Adipocyte (in vitro differentiated cells): ENCODE measurements at regions not wholly inside any gene's neighbourhood (a gene's known extent, or its start where the extent isn't known, plus 50 kb on each side); places are given as distances from the start of the nearest gene placed in this dataset.

Experiments
- DNase-seq: peaks from one replicate; pipeline ENCODE4 v3.0.0-alpha.2; 2015; ENCODE audit warnings: low read depth
- H3K27me3 ChIP-seq: replicated peaks from 2 replicates; pipeline ENCODE4 v1.7.0; 2013; ENCODE audit warnings: mild to moderate bottlenecking, low read length, moderate library complexity; ENCODE audit not compliant: control insufficient read depth, insufficient read depth
- H3K36me3 ChIP-seq: 2 replicates; pipeline ENCODE4 v1.7.0; 2013; ENCODE audit warnings: low read length, mild to moderate bottlenecking, moderate library complexity; ENCODE audit not compliant: control insufficient read depth, insufficient read depth, severe bottlenecking
- H3K4me1 ChIP-seq: 2 replicates; pipeline ENCODE4 v1.7.0; 2013; ENCODE audit warnings: mild to moderate bottlenecking, low read length, moderate library complexity; ENCODE audit not compliant: control insufficient read depth, insufficient read depth
- H3K4me3 ChIP-seq: 2 replicates; pipeline ENCODE4 v1.7.0; 2013; ENCODE audit warnings: mild to moderate bottlenecking, low read length, moderate library complexity
- H3K9ac ChIP-seq: 2 replicates; pipeline ENCODE4 v1.7.0; 2013; ENCODE audit warnings: mild to moderate bottlenecking, low read length, moderate library complexity
- H3K9me3 ChIP-seq: 2 replicates; pipeline ENCODE4 v1.7.0; 2013; ENCODE audit warnings: mild to moderate bottlenecking, low read length, moderate library complexity; ENCODE audit not compliant: control insufficient read depth

DNA sequence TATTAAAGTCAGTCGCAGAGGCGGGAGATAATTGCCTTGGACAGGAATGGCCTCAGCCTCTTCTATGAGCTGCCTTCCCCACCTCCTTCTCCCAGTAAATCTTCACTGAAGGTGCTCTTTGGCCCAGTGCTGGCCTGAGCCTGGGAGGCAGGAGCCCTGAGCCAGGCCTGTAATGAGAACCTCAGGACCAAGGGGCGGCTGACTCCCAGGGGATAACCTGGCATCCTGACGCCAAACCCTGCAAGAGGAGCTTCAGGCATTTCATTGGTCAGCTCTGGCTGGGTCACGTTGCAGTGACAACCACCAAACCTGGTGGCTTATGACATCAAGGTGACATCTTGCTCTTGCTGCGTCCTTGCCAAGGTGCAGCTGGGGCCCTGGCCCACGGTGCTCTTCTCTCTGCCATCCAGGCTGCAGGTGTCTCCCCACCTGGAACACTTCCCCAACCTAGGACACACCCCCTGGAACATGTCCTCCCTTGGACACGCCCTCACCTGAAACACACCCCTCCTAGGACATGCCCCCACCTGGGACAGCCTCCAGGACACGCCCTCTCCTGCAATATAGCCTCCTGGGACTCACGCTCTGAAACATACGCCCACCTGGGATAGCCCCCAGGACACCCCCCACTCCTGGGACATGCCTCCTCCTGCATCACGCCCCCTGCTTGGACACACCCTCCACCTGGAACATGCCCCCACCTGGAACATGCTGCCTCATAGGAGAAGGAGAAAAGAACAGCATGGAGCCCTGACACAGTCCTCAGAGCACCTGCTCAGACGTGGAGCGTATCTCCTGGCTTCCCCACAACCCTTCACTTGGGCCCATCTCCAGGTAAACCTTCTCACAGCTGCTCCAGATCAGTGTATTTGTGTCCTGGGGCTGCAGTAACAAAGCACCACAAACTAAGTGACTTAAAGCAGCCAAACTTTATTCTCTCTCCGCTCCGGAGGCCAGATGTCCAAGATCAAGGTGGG, 333.6 kb downstream of the NPHP4 start:
- Histone ChIP-seq H3K36me3 (no peaks in the 10 kb centered on the region), H3K9me3 (no peaks in the 10 kb centered on the region), H3K27me3 (no peaks in the 10 kb centered on the region), H3K9ac (no peak overlapping the region), H3K4me3 (no peak overlapping the region), H3K4me1 (no peaks in the 10 kb centered on the region)
- DNase-seq: no peak

DNA sequence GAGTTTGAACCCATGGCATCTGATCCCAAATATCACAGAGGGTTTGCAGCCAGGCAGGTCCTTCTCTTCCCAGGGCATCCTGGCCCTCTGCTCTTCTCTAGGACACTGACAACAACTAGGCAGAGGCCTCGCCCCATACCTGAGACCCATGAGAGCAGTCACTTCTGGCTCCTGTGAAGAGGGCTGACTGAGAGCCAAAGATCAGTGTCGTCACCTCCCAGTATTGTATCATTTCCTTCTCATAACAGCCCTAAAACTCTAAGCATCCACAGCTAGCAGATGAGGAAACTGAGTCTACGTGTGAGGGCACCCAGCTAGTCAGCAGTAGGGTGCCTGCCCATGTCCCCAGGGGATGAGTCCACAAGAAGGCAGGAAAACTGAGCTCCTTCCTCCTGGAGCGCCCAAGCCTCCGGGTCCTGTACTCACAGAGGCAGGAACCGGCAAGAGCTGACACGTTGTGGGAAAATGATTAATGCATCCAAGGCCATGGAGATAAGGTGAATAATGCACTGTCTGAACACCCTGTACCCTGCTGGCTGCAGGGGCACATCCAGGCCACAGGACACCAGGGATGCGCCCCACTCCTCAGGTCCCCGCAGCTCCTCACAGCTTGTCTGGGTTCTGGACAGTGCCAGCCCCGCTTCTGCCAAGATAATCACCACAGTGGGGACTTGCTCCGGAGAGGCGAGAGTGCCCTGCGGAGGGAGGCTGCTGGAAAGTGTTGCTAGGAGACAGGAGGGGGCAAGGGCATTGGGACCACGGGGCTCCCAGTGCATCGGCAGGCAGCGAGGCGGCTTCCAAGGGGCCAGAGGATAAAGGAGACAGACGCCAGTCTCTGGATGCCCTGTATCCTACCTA, 340.0 kb downstream of the NPHP4 start:
- DNase-seq: no peak
- H3K9me3 ChIP-seq: peaks cover under 1% of the 10 kb centered on the region
- H3K9ac ChIP-seq: no peak overlapping the region
- H3K27me3 ChIP-seq: peaks cover 7% of the 10 kb centered on the region
- H3K4me1 ChIP-seq: no peaks in the 10 kb centered on the region
- no peaks in the 10 kb centered on the region for H3K36me3 ChIP-seq
- H3K4me3 ChIP-seq: no peak overlapping the region

DNA sequence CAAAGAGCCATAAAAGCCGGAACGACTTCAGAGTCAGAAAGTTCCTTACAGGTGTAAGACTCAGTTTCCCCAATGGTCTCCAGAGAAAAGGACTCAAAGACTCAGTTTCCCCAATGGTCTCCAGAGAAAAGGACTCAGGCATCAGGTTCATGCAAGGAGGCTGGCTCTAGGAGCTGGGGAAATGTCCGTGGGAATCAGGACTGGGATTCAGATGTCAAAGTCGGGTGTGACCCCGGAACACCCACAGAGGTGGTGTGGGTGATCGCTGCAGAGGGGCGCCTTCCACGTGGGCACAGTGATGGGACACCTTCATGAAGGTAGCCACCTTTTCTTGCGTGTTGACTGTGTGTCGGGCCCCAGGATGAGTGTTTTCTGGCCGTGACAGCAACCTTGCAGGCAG, 340.8 kb downstream of the NPHP4 start:
- peaks cover 6% of the 10 kb centered on the region for H3K9me3 ChIP-seq
- no peaks in the 10 kb centered on the region for H3K4me1 ChIP-seq
- no peak for DNase-seq
- H3K27me3 ChIP-seq: peaks cover 7% of the 10 kb centered on the region
- no peak overlapping the region for H3K4me3 ChIP-seq
- H3K9ac ChIP-seq: no peak overlapping the region
- H3K36me3 ChIP-seq: no peaks in the 10 kb centered on the region

DNA sequence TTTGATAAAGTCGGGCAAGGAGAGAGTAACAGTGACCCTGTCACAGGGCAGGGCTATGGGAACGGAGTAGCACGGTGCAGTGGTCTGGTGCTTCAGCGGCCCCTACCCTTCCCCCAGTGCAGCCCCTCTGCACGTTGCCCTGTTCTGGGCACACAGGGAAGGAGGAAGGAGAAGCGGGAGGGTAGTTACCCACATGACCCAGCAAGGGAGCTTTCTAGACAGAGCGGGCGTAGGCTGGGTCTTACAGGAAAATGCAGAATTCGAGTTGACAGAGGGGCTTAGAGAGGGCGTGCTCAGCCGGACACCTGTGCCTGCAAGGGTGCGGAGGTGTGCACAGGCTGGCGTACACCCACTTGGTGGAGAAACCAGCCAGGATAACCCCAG, 341.2 kb downstream of the NPHP4 start:
- Histone ChIP-seq H3K27me3 (peaks cover 7% of the 10 kb centered on the region), H3K4me3 (no peak overlapping the region), H3K9ac (no peak overlapping the region), H3K4me1 (no peaks in the 10 kb centered on the region), H3K9me3 (peaks cover 7% of the 10 kb centered on the region), H3K36me3 (no peaks in the 10 kb centered on the region)
- DNase-seq: no peak

DNA sequence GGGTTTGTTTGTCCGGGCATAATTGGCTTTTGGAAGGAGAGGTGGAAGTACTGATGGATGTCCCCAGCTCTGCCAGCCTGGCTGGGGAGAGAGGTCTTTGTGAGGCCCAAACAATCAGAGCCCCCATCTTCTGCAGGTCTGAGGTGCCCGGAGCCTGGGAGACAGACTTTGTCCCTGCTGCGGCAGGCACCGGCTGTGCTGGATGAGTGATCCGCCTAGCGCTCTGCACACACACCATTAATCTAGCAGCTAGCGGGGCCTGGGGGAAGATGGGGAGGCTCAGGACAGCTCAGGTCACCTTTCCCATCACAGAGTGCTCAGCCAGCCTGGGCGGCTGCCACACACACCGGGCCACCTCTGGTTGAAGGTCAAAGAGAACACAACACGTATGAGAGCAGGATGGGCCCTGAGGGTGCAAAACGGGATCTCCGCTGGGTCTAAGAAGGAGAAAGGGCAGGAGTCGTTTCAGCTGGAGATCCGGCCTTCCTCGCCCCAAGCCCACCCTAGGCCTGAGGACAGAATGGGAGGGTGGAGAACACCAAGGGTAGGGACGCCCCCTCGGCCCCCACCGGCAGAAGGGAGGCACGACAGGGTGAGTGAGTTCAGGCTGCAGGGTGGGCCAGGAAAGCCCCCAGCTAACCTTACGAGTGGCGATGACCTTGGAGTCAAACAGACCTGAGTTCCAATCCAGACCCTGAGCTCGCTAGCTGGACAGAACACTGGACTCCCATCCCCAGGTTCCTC, 341.8 kb downstream of the NPHP4 start:
- H3K4me1 ChIP-seq: no peaks in the 10 kb centered on the region
- no peak for DNase-seq
- peaks cover 7% of the 10 kb centered on the region for H3K27me3 ChIP-seq
- peaks cover 12% of the 10 kb centered on the region for H3K9me3 ChIP-seq
- no peaks in the 10 kb centered on the region for H3K36me3 ChIP-seq
- H3K9ac ChIP-seq: no peak overlapping the region
- no peak overlapping the region for H3K4me3 ChIP-seq

DNA sequence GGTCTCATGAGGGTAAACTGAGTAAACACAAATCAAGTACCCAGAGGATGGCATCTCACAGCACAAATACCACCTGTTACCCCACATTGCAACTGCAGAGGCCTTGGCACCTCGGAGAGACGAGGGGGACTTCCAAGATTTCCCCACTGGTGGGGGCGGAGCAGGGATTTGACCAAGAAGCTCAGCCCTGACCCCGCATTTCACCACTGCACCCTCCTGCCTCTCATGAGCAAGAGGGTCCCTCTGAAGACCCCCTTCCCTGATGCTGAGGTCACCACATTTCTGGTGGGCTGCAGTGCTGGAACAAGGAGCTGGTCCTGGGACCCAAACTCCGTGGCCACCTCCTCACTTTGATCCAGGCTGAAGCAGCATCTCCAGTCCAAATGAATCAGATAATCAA, 342.4 kb downstream of the NPHP4 start:
- Histone ChIP-seq H3K27me3 (peaks cover 7% of the 10 kb centered on the region), H3K4me1 (no peaks in the 10 kb centered on the region), H3K9me3 (peaks cover 18% of the 10 kb centered on the region), H3K9ac (no peak overlapping the region), H3K36me3 (no peaks in the 10 kb centered on the region), H3K4me3 (no peak overlapping the region)
- DNase-seq: no peak

DNA sequence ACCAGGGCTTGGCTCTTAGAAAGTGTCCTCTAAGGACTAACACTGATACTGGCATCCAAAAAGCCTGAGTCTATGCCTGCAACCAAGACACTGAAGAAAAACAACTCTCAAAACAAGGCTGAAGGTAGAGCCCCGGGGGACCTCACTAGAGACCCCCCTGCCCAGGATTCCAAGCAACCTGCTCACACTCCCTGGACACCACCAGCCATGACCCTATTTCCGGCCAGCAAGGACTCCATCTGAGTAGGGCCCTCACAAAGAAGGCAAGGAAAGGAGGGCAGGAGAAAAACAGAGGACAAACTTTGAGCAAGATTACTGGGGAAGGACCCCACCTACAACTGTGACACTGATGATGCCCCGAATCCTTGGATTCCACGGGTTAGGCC, 343.1 kb downstream of the NPHP4 start:
- no peak overlapping the region for H3K4me3 ChIP-seq
- no peaks in the 10 kb centered on the region for H3K36me3 ChIP-seq
- peaks cover 23% of the 10 kb centered on the region for H3K9me3 ChIP-seq
- H3K9ac ChIP-seq: no peak overlapping the region
- peaks cover 7% of the 10 kb centered on the region for H3K27me3 ChIP-seq
- DNase-seq: no peak
- no peaks in the 10 kb centered on the region for H3K4me1 ChIP-seq

DNA sequence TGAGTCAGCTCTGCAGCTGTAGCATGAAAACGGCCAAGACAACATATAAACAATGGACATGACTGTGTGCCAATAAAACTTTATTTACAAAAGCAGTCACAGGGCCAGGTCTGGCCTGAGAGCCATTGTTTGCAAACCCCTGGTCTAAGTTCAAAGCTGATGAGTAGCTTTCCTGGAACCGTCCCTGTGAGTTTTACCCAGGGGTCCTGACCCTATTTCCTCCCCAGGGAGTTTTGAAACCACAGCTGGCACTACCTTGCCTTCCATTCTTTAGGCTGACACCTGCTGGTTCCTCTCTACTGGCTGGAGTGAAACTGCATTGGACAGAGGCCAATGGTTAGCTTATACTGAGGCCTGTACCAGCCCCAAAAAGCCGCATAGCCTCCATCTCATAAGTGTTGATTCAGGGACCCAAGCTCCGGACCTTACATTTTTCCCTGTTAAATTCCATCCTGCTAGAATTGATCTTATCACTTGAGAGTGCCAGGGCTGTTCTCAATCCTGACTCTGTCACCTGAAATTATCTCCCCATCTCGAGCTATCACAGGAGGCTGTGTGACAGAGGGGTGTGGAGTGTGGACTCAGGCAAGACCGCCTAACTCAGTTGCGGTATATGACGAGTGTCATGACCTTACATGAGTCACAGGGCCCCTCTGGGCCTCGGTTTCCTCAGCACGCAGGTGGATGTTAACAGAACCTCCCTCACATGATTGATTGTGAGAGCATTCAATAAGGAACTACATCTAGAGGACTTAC, 343.6 kb downstream of the NPHP4 start:
- no peaks in the 10 kb centered on the region for H3K4me1 ChIP-seq
- no peaks in the 10 kb centered on the region for H3K36me3 ChIP-seq
- H3K9me3 ChIP-seq: peaks cover 23% of the 10 kb centered on the region
- H3K4me3 ChIP-seq: no peak overlapping the region
- H3K9ac ChIP-seq: no peak overlapping the region
- H3K27me3 ChIP-seq: peaks cover 7% of the 10 kb centered on the region
- DNase-seq: no peak

DNA sequence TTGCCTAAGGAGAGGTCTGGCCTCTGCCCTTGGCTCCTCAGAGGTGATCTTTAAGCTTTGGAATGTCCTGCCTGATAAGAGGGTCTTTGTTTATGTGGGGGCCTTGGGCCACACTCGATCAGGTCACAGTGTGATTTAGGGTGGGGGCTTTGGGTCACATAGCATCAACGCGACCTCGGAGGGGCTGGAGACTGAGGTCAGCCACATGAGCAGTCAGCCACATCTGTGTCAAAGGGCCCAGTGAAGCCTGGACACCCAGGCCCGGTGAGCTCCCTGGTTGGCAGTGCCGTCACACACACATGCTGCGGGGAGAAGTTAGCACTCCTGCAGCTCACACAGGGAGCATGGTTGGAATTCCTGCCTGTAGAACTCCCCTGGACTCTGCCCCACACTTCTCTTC, 345.0 kb downstream of the NPHP4 start:
- H3K36me3 ChIP-seq: no peaks in the 10 kb centered on the region
- peaks cover 4% of the 10 kb centered on the region for H3K27me3 ChIP-seq
- DNase-seq: no peak
- no peaks in the 10 kb centered on the region for H3K4me1 ChIP-seq
- no peak overlapping the region for H3K4me3 ChIP-seq
- no peak overlapping the region for H3K9ac ChIP-seq
- peaks cover 23% of the 10 kb centered on the region for H3K9me3 ChIP-seq

DNA sequence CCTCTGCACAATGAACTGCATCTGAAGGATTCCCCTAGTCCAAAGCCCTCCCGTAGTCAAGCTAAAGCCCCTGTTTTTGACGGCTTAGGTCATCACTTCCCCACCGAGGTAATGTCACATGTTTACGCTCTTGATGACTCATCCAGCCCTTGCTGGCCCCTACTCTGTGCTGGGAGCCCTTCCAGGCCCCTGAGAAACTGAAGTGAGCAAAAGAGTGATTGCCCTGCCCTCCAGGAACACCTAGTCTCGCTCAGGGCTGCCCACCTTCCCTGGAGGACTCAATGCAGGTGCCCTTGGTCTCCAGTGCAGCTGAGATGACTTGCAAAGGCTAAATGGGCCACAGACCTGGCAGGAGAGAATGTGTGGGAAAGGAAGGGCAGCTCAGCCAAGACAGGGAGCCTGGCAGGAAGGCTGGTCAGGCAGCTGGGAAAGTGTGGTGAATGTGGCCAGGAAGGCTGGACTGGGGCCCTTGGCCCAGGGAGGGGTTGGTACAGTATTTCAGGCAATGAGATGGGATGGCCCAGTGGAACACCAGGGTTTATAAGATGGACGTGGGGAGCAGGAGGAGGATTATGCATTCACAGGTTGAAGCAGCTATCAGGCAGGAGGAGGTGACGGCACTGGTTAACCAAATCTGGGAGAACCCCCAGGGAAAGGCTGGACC, 345.6 kb downstream of the NPHP4 start:
- no peak overlapping the region for H3K4me3 ChIP-seq
- no peak overlapping the region for H3K9ac ChIP-seq
- no peaks in the 10 kb centered on the region for H3K36me3 ChIP-seq
- peaks cover 23% of the 10 kb centered on the region for H3K9me3 ChIP-seq
- no peak for DNase-seq
- H3K27me3 ChIP-seq: no peaks in the 10 kb centered on the region
- no peaks in the 10 kb centered on the region for H3K4me1 ChIP-seq
